ENCODE measurements at regions not wholly inside any gene's neighbourhood (a gene's known extent, or its start where the extent isn't known, plus 50 kb on each side); places are given as distances from the start of the nearest gene placed in this dataset.

GRCh38 chr18:78421392-78421791, 558.2 kb upstream of the SALL3 start:
- Histone ChIP-seq H3K27me3 (ENCODE audit: insufficient read depth, low read depth) (no peaks in the 10 kb centered on the region; the same call in 1 of the 2 replicates), H3K4me3 (IDR thresholded peaks at IDR 0.05; ENCODE audit: insufficient read depth, low read depth, low read length) (no peak overlapping the region), H3K4me1 (ENCODE audit: low read depth, poor library complexity, severe bottlenecking) (no peaks in the 10 kb centered on the region), H3K9ac (no peak overlapping the region), H4K20me1 (ENCODE audit: insufficient read depth) (no peaks in the 10 kb centered on the region), H3K36me3 (ENCODE audit: insufficient read depth) (no peaks in the 10 kb centered on the region), H3K27ac (no peak overlapping the region), H2AFZ (ENCODE audit: low read depth) (no peak overlapping the region), H3K4me2 (no peak overlapping the region), H3K79me2 (ENCODE audit: insufficient read depth, low read depth) (no peaks in the 10 kb centered on the region)
- no peak for TF ChIP-seq CTCF (conservative IDR thresholded peaks at IDR 0.05; ENCODE audit: low read depth, low read length)

- no peak overlapping the region for H3K27ac ChIP-seq
- no peaks in the 10 kb centered on the region for H3K79me2 ChIP-seq (ENCODE audit: insufficient read depth, low read depth)
- no peak overlapping the region for H3K4me2 ChIP-seq
- TF ChIP-seq CTCF (conservative IDR thresholded peaks at IDR 0.05; ENCODE audit: low read depth, low read length), result no peak
- no peak overlapping the region for H3K4me3 ChIP-seq (IDR thresholded peaks at IDR 0.05; ENCODE audit: insufficient read depth, low read depth, low read length)
- H3K27me3 ChIP-seq (ENCODE audit: insufficient read depth, low read depth), result no peaks in the 10 kb centered on the region; the same call in 1 of the 2 replicates
- no peaks in the 10 kb centered on the region for H3K4me1 ChIP-seq (ENCODE audit: low read depth, poor library complexity, severe bottlenecking)
- H3K36me3 ChIP-seq (ENCODE audit: insufficient read depth), result no peaks in the 10 kb centered on the region
- H2AFZ ChIP-seq (ENCODE audit: low read depth), result no peak overlapping the region
- H4K20me1 ChIP-seq (ENCODE audit: insufficient read depth), result no peaks in the 10 kb centered on the region
- no peak overlapping the region for H3K9ac ChIP-seq
Observed at GRCh38 chr18:78422336-78422735, 557.3 kb upstream of the SALL3 start.

GRCh38 chr18:78423811-78424210, 555.8 kb upstream of the SALL3 start:
- Histone ChIP-seq H3K27me3 (ENCODE audit: insufficient read depth, low read depth) (no peaks in the 10 kb centered on the region; the same call in 1 of the 2 replicates), H2AFZ (ENCODE audit: low read depth) (no peak overlapping the region), H3K4me1 (ENCODE audit: low read depth, poor library complexity, severe bottlenecking) (no peaks in the 10 kb centered on the region), H3K4me2 (no peak overlapping the region), H3K36me3 (ENCODE audit: insufficient read depth) (no peaks in the 10 kb centered on the region), H3K79me2 (ENCODE audit: insufficient read depth, low read depth) (no peaks in the 10 kb centered on the region), H3K4me3 (IDR thresholded peaks at IDR 0.05; ENCODE audit: insufficient read depth, low read depth, low read length) (no peak overlapping the region), H4K20me1 (ENCODE audit: insufficient read depth) (no peaks in the 10 kb centered on the region), H3K27ac (no peak overlapping the region), H3K9ac (no peak overlapping the region)
- TF ChIP-seq CTCF (conservative IDR thresholded peaks at IDR 0.05; ENCODE audit: low read depth, low read length), result no peak

GRCh38 chr18:78424403-78425018, 555.1 kb upstream of the SALL3 start:
- H3K79me2 ChIP-seq (ENCODE audit: insufficient read depth, low read depth), result no peaks in the 10 kb centered on the region
- no peak overlapping the region for H3K4me3 ChIP-seq (IDR thresholded peaks at IDR 0.05; ENCODE audit: insufficient read depth, low read depth, low read length)
- H4K20me1 ChIP-seq (ENCODE audit: insufficient read depth), result no peaks in the 10 kb centered on the region
- H3K4me1 ChIP-seq (ENCODE audit: low read depth, poor library complexity, severe bottlenecking), result no peaks in the 10 kb centered on the region
- no peak overlapping the region for H3K9ac ChIP-seq
- TF ChIP-seq CTCF (conservative IDR thresholded peaks at IDR 0.05; ENCODE audit: low read depth, low read length), result no peak
- no peaks in the 10 kb centered on the region; the same call in 1 of the 2 replicates for H3K27me3 ChIP-seq (ENCODE audit: insufficient read depth, low read depth)
- H3K27ac ChIP-seq, result no peak overlapping the region
- H3K36me3 ChIP-seq (ENCODE audit: insufficient read depth), result no peaks in the 10 kb centered on the region
- no peak overlapping the region for H2AFZ ChIP-seq (ENCODE audit: low read depth)
- no peak overlapping the region for H3K4me2 ChIP-seq

Data from KMS-11 (cell line).